ENCODE measurements at regions not wholly inside any gene's neighbourhood (a gene's known extent, or its start where the extent isn't known, plus 50 kb on each side); places are given as distances from the start of the nearest gene placed in this dataset.

DNA sequence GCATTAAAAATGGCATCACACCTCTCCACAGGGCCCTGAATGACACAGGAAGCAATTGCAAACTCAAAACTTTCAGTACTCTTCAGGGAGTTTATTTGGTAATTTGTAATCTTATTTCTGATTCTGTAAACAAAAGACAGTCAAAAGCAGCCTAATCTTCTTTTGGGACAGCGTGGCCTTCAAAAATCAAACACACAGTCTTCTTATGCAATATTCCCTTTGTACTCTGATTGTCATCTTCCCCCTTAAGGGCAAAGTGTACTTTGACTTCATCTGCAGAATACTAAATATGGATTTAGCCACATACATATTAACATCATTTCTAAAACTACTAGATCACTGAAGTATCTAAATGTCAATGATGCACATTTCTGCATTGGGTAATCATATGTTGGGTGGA, 322.0 kb downstream of the MZT1 start:
- 48 to 59% methylated on average over 1 of the region's 1 CpG for WGBS, 2 donors
- Histone ChIP-seq H3K9me3 (ENCODE audit: control insufficient read depth in 2 of 2, insufficient read depth in 1 of 2, low read depth in 1 of 2, low read length in 1 of 2) (no peaks in the 10 kb centered on the region), H3K27me3 (ENCODE audit: control insufficient read depth in 1 of 2, insufficient read depth in 2 of 2, low read length in 2 of 2) (no peaks in the 10 kb centered on the region), H3K36me3 (ENCODE audit: control insufficient read depth in 2 of 2, insufficient read depth in 2 of 2, low read length in 1 of 2) (no peaks in the 10 kb centered on the region), H3K4me3 (ENCODE audit: low read depth in 1 of 2, low read length in 2 of 2) (no peak overlapping the region), H3K4me1 (ENCODE audit: control insufficient read depth in 2 of 2, insufficient read depth in 2 of 2, low read length in 1 of 2) (no peaks in the 10 kb centered on the region), H3K27ac (ENCODE audit: low read depth in 2 of 2, low read length in 1 of 2) (no peak overlapping the region)

DNA sequence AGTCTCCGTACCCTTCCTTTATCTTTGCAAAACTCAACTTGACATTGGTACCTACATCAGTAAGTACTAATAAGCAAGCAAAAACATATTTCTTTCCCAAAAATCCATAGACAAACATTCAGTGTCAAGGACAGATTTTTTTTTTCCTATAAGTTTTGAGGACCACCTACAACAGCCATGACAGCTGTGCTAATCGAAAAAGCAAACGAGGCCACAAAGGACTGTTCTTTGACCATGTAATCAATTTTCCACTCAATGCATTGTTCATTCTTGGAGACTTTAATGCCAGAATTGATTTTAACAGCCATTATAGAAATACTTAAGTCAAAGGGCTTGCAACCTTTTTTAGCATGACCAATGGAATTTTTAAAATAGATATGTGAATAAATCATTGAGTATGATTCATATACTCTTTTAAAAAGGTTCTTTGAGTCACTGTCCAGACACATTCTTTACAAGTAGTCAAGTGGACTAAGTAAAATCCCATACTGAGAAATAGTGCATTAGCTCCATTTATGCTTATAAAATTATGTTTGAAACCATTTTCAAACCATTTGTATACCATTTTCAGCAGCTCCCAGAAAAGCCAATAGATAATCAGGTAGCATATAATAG, 323.9 kb downstream of the MZT1 start:
- Histone ChIP-seq H3K36me3 (ENCODE audit: control insufficient read depth in 2 of 2, insufficient read depth in 2 of 2, low read length in 1 of 2) (no peaks in the 10 kb centered on the region), H3K4me1 (ENCODE audit: control insufficient read depth in 2 of 2, insufficient read depth in 2 of 2, low read length in 1 of 2) (no peaks in the 10 kb centered on the region), H3K9me3 (ENCODE audit: control insufficient read depth in 2 of 2, insufficient read depth in 1 of 2, low read depth in 1 of 2, low read length in 1 of 2) (no peaks in the 10 kb centered on the region), H3K27ac (ENCODE audit: low read depth in 2 of 2, low read length in 1 of 2) (no peak overlapping the region), H3K27me3 (ENCODE audit: control insufficient read depth in 1 of 2, insufficient read depth in 2 of 2, low read length in 2 of 2) (no peaks in the 10 kb centered on the region), H3K4me3 (ENCODE audit: low read depth in 1 of 2, low read length in 2 of 2) (no peak overlapping the region)
- 75 to 82% methylated on average over 3 of the region's 3 CpGs for WGBS, 2 donors

DNA sequence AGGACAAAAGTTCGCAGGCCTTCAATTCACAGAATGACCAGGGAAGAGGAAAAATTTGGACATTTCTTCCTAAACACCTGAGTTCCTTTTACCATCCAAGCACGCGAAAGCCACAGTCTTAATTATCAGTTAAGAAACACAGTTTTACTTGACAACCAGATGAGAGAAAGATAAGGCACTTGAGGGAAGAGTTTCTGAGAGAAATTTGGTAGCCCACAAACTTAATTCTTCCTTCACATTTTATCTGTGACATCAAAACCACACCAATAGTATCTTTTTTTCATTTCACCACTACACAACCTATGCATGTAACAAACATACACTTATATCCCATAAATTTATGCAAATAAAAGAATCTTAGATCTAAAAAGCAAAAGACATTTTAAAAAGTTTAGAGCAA, 326.6 kb downstream of the MZT1 start:
- Histone ChIP-seq H3K4me1 (ENCODE audit: control insufficient read depth in 2 of 2, insufficient read depth in 2 of 2, low read length in 1 of 2) (no peaks in the 10 kb centered on the region), H3K36me3 (ENCODE audit: control insufficient read depth in 2 of 2, insufficient read depth in 2 of 2, low read length in 1 of 2) (no peaks in the 10 kb centered on the region), H3K27me3 (ENCODE audit: control insufficient read depth in 1 of 2, insufficient read depth in 2 of 2, low read length in 2 of 2) (no peaks in the 10 kb centered on the region), H3K27ac (ENCODE audit: low read depth in 2 of 2, low read length in 1 of 2) (no peak overlapping the region), H3K9me3 (ENCODE audit: control insufficient read depth in 2 of 2, insufficient read depth in 1 of 2, low read depth in 1 of 2, low read length in 1 of 2) (no peaks in the 10 kb centered on the region), H3K4me3 (ENCODE audit: low read depth in 1 of 2, low read length in 2 of 2) (no peak overlapping the region)
- 83 to 85% methylated on average over 3 of the region's 3 CpGs for WGBS, 2 donors

DNA sequence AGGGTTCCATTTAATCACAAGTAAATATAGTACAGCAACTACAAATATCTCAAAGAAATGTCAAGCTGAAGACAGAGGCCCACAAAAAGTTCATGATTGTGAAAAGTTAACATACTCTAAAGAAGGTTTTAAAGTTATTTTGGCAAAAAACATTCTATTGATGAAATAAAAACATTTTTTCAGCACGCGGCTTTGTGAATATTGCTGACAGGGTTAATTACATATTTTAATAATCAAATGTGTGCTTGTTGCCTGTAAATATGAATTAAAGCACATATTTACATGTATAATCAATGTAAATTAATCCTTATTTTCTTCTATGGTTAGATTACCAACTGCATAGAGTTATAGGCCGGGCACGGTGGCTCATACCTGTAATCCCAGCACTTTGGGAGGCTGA, 328.1 kb downstream of the MZT1 start:
- Histone ChIP-seq H3K36me3 (ENCODE audit: control insufficient read depth in 2 of 2, insufficient read depth in 2 of 2, low read length in 1 of 2) (no peaks in the 10 kb centered on the region), H3K4me1 (ENCODE audit: control insufficient read depth in 2 of 2, insufficient read depth in 2 of 2, low read length in 1 of 2) (no peaks in the 10 kb centered on the region), H3K27ac (ENCODE audit: low read depth in 2 of 2, low read length in 1 of 2) (no peak overlapping the region), H3K9me3 (ENCODE audit: control insufficient read depth in 2 of 2, insufficient read depth in 1 of 2, low read depth in 1 of 2, low read length in 1 of 2) (no peaks in the 10 kb centered on the region), H3K4me3 (ENCODE audit: low read depth in 1 of 2, low read length in 2 of 2) (no peak overlapping the region), H3K27me3 (ENCODE audit: control insufficient read depth in 1 of 2, insufficient read depth in 2 of 2, low read length in 2 of 2) (no peaks in the 10 kb centered on the region)
- WGBS, 2 donors = 97% methylated on average over 4 of the region's 4 CpGs

DNA sequence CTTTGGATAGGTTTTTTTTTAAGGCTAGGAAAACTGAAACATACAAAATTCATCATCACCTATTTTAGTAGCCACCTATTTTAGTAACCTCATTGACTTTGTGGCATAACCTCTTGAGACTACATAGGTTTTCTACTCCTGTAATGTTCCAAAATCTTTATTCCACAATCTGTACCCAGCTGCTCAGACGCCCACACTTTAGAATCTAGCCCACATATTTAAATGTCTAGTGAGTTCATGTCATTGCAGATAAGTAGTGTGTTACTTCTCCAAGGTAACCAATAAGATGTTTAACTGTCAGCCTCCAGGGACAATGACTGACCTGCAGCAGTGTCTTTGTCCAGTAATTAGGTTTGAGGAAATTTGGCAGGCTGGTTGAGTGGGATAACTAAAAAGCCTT, 330.2 kb downstream of the MZT1 start:
- Histone ChIP-seq H3K27me3 (ENCODE audit: control insufficient read depth in 1 of 2, insufficient read depth in 2 of 2, low read length in 2 of 2) (no peaks in the 10 kb centered on the region), H3K4me3 (ENCODE audit: low read depth in 1 of 2, low read length in 2 of 2) (no peak overlapping the region), H3K9me3 (ENCODE audit: control insufficient read depth in 2 of 2, insufficient read depth in 1 of 2, low read depth in 1 of 2, low read length in 1 of 2) (no peaks in the 10 kb centered on the region), H3K4me1 (ENCODE audit: control insufficient read depth in 2 of 2, insufficient read depth in 2 of 2, low read length in 1 of 2) (no peaks in the 10 kb centered on the region), H3K27ac (ENCODE audit: low read depth in 2 of 2, low read length in 1 of 2) (no peak overlapping the region), H3K36me3 (ENCODE audit: control insufficient read depth in 2 of 2, insufficient read depth in 2 of 2, low read length in 1 of 2) (no peaks in the 10 kb centered on the region)
- 76 to 81% methylated on average over 1 of the region's 1 CpG for WGBS, 2 donors

DNA sequence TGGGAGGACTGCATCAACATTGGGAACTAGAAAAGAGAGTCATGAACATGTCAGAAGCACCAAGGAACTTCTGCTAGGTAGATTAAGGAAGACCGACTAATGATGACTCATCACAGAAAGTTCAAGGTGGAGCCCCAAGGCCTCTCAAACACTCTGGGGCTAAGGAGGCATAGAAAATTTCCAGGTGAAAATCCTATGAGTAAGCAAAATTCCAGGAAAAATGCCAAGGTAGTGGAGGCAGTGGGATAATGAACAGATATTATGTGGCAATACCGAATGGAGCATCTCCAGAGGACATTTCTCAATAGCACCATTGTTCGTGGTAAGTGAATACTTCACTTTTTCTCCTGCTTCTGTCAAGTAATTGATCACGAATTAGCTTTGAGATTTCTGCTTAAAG, 336.5 kb downstream of the MZT1 start:
- Histone ChIP-seq H3K4me3 (ENCODE audit: low read depth in 1 of 2, low read length in 2 of 2) (no peak overlapping the region), H3K4me1 (ENCODE audit: control insufficient read depth in 2 of 2, insufficient read depth in 2 of 2, low read length in 1 of 2) (no peaks in the 10 kb centered on the region), H3K9me3 (ENCODE audit: control insufficient read depth in 2 of 2, insufficient read depth in 1 of 2, low read depth in 1 of 2, low read length in 1 of 2) (no peaks in the 10 kb centered on the region), H3K27ac (ENCODE audit: low read depth in 2 of 2, low read length in 1 of 2) (no peak overlapping the region), H3K27me3 (ENCODE audit: control insufficient read depth in 1 of 2, insufficient read depth in 2 of 2, low read length in 2 of 2) (no peaks in the 10 kb centered on the region), H3K36me3 (ENCODE audit: control insufficient read depth in 2 of 2, insufficient read depth in 2 of 2, low read length in 1 of 2) (no peaks in the 10 kb centered on the region)
- WGBS, 2 donors = 52 to 70% methylated on average over 4 of the region's 4 CpGs

DNA sequence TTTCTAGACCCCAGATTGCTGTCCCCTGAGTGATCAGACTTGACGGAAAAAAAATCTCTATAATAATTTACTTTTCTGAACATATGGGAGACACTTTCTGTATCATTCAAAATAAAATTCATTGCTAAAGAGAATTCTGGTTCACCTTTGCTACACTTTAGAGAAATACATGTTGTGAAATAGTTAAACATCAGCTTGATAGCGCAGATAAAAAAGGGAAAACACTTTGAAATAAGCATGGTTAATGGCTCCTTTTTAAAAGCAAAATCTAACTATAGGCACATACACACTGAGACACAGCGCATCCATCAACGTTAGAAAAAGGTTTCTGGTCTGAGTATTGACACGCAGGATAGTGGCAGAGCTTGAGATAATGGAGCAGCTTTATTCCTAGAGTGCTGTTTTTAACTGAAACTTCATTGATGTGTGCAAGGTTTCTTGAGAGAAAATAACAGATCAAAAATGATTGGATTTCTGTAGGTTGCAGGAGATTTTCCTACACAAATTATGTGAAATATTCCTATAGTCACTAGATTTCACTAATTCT, 341.2 kb downstream of the MZT1 start:
- no peak overlapping the region for H3K4me3 ChIP-seq (ENCODE audit: low read depth in 1 of 2, low read length in 2 of 2)
- no peaks in the 10 kb centered on the region for H3K9me3 ChIP-seq (ENCODE audit: control insufficient read depth in 2 of 2, insufficient read depth in 1 of 2, low read depth in 1 of 2, low read length in 1 of 2)
- H3K4me1 ChIP-seq (ENCODE audit: control insufficient read depth in 2 of 2, insufficient read depth in 2 of 2, low read length in 1 of 2) = no peaks in the 10 kb centered on the region
- 92% methylated on average over 5 of the region's 5 CpGs for WGBS, 2 donors
- H3K36me3 ChIP-seq (ENCODE audit: control insufficient read depth in 2 of 2, insufficient read depth in 2 of 2, low read length in 1 of 2) = no peaks in the 10 kb centered on the region
- no peak overlapping the region for H3K27ac ChIP-seq (ENCODE audit: low read depth in 2 of 2, low read length in 1 of 2)
- H3K27me3 ChIP-seq (ENCODE audit: control insufficient read depth in 1 of 2, insufficient read depth in 2 of 2, low read length in 2 of 2) = no peaks in the 10 kb centered on the region

DNA sequence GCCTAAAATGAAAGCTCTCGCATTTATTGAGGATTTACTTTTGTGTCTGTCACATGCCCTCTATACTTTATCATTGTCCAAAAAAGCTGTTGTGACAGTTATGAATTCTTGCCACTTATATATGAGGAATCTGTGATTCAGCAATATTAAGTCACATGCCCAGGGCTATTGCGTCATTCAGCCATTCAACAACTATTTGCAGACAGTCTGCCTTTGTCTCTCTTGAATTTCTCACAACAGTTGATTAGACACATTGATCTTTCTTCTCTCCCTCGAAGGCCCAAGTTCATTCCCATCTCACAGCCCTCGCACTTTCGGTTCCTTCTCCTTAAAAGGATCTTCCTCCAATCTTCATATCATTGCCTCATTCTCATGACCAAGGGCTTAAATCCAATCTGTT, 342.6 kb downstream of the MZT1 start:
- Histone ChIP-seq H3K36me3 (ENCODE audit: control insufficient read depth in 2 of 2, insufficient read depth in 2 of 2, low read length in 1 of 2) (no peaks in the 10 kb centered on the region), H3K27ac (ENCODE audit: low read depth in 2 of 2, low read length in 1 of 2) (no peak overlapping the region), H3K4me1 (ENCODE audit: control insufficient read depth in 2 of 2, insufficient read depth in 2 of 2, low read length in 1 of 2) (no peaks in the 10 kb centered on the region), H3K9me3 (ENCODE audit: control insufficient read depth in 2 of 2, insufficient read depth in 1 of 2, low read depth in 1 of 2, low read length in 1 of 2) (no peaks in the 10 kb centered on the region), H3K4me3 (ENCODE audit: low read depth in 1 of 2, low read length in 2 of 2) (no peak overlapping the region), H3K27me3 (ENCODE audit: control insufficient read depth in 1 of 2, insufficient read depth in 2 of 2, low read length in 2 of 2) (no peaks in the 10 kb centered on the region)
- WGBS, 2 donors = 63 to 72% methylated on average over 5 of the region's 5 CpGs

DNA sequence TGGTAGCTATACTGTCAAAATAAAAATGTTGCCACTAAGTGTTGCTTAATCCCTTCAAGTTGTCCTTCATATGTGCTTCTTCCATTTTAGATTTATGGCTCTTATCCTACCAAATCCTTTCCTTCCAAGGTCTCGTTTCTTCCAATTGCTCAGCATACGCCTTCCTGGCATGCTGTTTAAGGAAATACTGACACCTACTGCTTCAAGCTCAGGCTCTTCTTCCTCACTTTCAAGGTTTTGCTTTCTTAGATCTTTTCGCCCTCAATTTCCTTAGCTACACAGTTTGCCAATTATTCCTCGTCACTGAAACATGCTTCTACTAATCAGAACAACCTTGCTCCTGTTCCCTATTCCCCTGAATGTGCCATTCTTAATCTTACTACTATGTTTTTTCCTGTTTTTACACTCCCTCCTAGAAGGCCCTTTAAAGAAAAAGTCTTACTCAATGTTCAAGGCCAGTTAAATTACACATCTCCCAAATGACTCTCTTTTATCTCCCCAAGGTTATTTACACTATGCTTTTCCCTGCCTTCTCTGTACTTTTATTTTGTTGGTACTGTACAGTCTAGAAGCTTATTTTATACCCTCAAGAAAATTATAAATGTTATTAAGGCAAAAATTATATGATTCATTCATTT, 343.1 kb downstream of the MZT1 start:
- Histone ChIP-seq H3K36me3 (ENCODE audit: control insufficient read depth in 2 of 2, insufficient read depth in 2 of 2, low read length in 1 of 2) (no peaks in the 10 kb centered on the region), H3K27ac (ENCODE audit: low read depth in 2 of 2, low read length in 1 of 2) (no peak overlapping the region), H3K27me3 (ENCODE audit: control insufficient read depth in 1 of 2, insufficient read depth in 2 of 2, low read length in 2 of 2) (no peaks in the 10 kb centered on the region), H3K4me3 (ENCODE audit: low read depth in 1 of 2, low read length in 2 of 2) (no peak overlapping the region), H3K9me3 (ENCODE audit: control insufficient read depth in 2 of 2, insufficient read depth in 1 of 2, low read depth in 1 of 2, low read length in 1 of 2) (no peaks in the 10 kb centered on the region), H3K4me1 (ENCODE audit: control insufficient read depth in 2 of 2, insufficient read depth in 2 of 2, low read length in 1 of 2) (no peaks in the 10 kb centered on the region)
- WGBS, 2 donors = 41 to 42% methylated on average over 4 of the region's 4 CpGs

DNA sequence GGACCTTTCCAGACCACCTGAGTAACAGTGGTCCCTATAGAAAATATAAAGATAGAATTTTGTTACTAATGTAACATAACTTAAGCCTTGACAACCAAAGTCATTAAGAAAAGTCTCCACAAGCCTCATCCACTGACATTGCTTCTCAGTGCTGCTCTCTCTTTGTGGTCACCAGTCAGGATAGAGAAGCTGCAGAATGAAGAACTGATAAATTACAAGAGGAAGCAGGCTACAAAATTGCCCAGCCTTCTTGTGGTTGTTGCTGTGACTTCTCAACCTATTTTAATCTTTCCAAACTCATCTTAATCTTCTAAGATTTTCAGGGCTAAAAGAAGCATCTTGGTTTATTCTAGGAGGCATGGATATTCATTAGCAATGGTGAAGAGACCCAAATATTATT, 343.8 kb downstream of the MZT1 start:
- no peak overlapping the region for H3K4me3 ChIP-seq (ENCODE audit: low read depth in 1 of 2, low read length in 2 of 2)
- no peaks in the 10 kb centered on the region for H3K4me1 ChIP-seq (ENCODE audit: control insufficient read depth in 2 of 2, insufficient read depth in 2 of 2, low read length in 1 of 2)
- no peak overlapping the region for H3K27ac ChIP-seq (ENCODE audit: low read depth in 2 of 2, low read length in 1 of 2)

More for the DNA sequence above, 343.8 kb downstream of the MZT1 start:
- H3K27me3 ChIP-seq (ENCODE audit: control insufficient read depth in 1 of 2, insufficient read depth in 2 of 2, low read length in 2 of 2) = no peaks in the 10 kb centered on the region
- H3K9me3 ChIP-seq (ENCODE audit: control insufficient read depth in 2 of 2, insufficient read depth in 1 of 2, low read depth in 1 of 2, low read length in 1 of 2) = no peaks in the 10 kb centered on the region
- no peaks in the 10 kb centered on the region for H3K36me3 ChIP-seq (ENCODE audit: control insufficient read depth in 2 of 2, insufficient read depth in 2 of 2, low read length in 1 of 2)
